Upper lobe of left lung (tissue), 4 donors: ENCODE measurements at regions not wholly inside any gene's neighbourhood (a gene's known extent, or its start where the extent isn't known, plus 50 kb on each side); places are given as distances from the start of the nearest gene placed in this dataset.

ENCODE experiments used
- POLR2A ChIP-seq, 4 donors: fragments of 450-650 bp; IDR thresholded peaks; one replicate each; pipeline ENCODE4 v1.5.1; 2016 to 2017; ENCODE audit warnings: antibody characterized with exemption in 4 of 4, mild to moderate bottlenecking in 2 of 4
- TF ChIP-seq, protein P1 (sequence below), 6 experiments: fragments of 450-650 bp in 4 of 6; fragments of 200-600 bp in 2 of 6; sonication (generic) in 2 of 6; IDR thresholded peaks; one replicate each; pipeline ENCODE4 v1.5.1; 2016 to 2019; ENCODE audit warnings: antibody characterized with exemption in 6 of 6

GRCh38 chr5:81860778-81861177 lies 109.9 kb upstream of the SSBP2 start:
- no peak for TF ChIP-seq POLR2A (IDR thresholded peaks at IDR 0.05)
- TF ChIP-seq, protein P1, sequence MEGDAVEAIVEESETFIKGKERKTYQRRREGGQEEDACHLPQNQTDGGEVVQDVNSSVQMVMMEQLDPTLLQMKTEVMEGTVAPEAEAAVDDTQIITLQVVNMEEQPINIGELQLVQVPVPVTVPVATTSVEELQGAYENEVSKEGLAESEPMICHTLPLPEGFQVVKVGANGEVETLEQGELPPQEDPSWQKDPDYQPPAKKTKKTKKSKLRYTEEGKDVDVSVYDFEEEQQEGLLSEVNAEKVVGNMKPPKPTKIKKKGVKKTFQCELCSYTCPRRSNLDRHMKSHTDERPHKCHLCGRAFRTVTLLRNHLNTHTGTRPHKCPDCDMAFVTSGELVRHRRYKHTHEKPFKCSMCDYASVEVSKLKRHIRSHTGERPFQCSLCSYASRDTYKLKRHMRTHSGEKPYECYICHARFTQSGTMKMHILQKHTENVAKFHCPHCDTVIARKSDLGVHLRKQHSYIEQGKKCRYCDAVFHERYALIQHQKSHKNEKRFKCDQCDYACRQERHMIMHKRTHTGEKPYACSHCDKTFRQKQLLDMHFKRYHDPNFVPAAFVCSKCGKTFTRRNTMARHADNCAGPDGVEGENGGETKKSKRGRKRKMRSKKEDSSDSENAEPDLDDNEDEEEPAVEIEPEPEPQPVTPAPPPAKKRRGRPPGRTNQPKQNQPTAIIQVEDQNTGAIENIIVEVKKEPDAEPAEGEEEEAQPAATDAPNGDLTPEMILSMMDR (IDR thresholded peaks at IDR 0.05): no peak
